ENCODE measurements at regions not wholly inside any gene's neighbourhood (a gene's known extent, or its start where the extent isn't known, plus 50 kb on each side); places are given as distances from the start of the nearest gene placed in this dataset.

GRCh38 chr17:6205033-6205432 lies 134.9 kb downstream of the WSCD1 start:
- H3K36me3 ChIP-seq (ENCODE audit: control insufficient read depth in 2 of 2, insufficient read depth in 2 of 2, low read length in 1 of 2), result no peaks in the 10 kb centered on the region
- no peak for TF ChIP-seq PML (IDR thresholded peaks at IDR 0.05; ENCODE audit: low read length)
- BruUV-seq (replicated peaks), result no TSS peak
- no peaks in the 10 kb centered on the region for H3K27me3 ChIP-seq (replicated peaks in 1 of 2; ENCODE audit: control insufficient read depth in 2 of 2, insufficient read depth in 2 of 2, low read length in 1 of 2)
- H4K20me1 ChIP-seq (ENCODE audit: control insufficient read depth, insufficient read depth), result no peaks in the 10 kb centered on the region
- no peak overlapping the region for H3K4me2 ChIP-seq (ENCODE audit: control insufficient read depth, insufficient read depth)
- no peak overlapping the region for H2AFZ ChIP-seq (ENCODE audit: control insufficient read depth, low read depth, low read length)
- ChIA-PET SMC1A (ENCODE audit: uncharacterized antibody, unreplicated experiment) (no interaction called here), CTCF (no interaction called here), RAD21 (ENCODE audit: unreplicated experiment) (no interaction called here), POLR2A (no interaction called here)
- no peaks in the 10 kb centered on the region for H3K9me3 ChIP-seq (replicated peaks; ENCODE audit: control insufficient read depth, insufficient read depth, low read length)
- no peak overlapping the region for H3K27ac ChIP-seq (ENCODE audit: control insufficient read depth, insufficient read depth)
- H3K9ac ChIP-seq (ENCODE audit: control insufficient read depth, insufficient read depth, low read length), result no peak overlapping the region
- H3K4me1 ChIP-seq (ENCODE audit: control insufficient read depth, insufficient read depth, low read length), result no peaks in the 10 kb centered on the region
- no peak for ATAC-seq
- DNase-seq (ENCODE audit: low read depth, low spot score), result no peak
- in situ Hi-C loops (cut with MboI), result no loop called here
- H3K4me3 ChIP-seq, result no peak overlapping the region
- no peaks in the 10 kb centered on the region for H3K79me2 ChIP-seq (ENCODE audit: control insufficient read depth, insufficient read depth, low read length)
- no peak for FAIRE-seq
- WGBS (ENCODE audit: insufficient coverage, insufficient replicate concordance, low lambda C conversion rate, missing lambda C conversion rate), result 3% methylated on average over 4 of the region's 4 CpGs
- intact Hi-C loops (cut with micrococcal nuclease; ENCODE audit: unreplicated experiment), result no loop called here

- Histone ChIP-seq H3K36me3 (ENCODE audit: control insufficient read depth in 2 of 2, insufficient read depth in 2 of 2, low read length in 1 of 2) (no peaks in the 10 kb centered on the region), H3K27ac (ENCODE audit: control insufficient read depth, insufficient read depth) (no peak overlapping the region), H2AFZ (ENCODE audit: control insufficient read depth, low read depth, low read length) (no peak overlapping the region), H3K4me1 (ENCODE audit: control insufficient read depth, insufficient read depth, low read length) (no peaks in the 10 kb centered on the region), H3K9me3 (replicated peaks; ENCODE audit: control insufficient read depth, insufficient read depth, low read length) (no peaks in the 10 kb centered on the region), H3K27me3 (replicated peaks in 1 of 2; ENCODE audit: control insufficient read depth in 2 of 2, insufficient read depth in 2 of 2, low read length in 1 of 2) (no peaks in the 10 kb centered on the region), H3K79me2 (ENCODE audit: control insufficient read depth, insufficient read depth, low read length) (no peaks in the 10 kb centered on the region), H3K4me3 (no peak overlapping the region), H4K20me1 (ENCODE audit: control insufficient read depth, insufficient read depth) (no peaks in the 10 kb centered on the region), H3K9ac (ENCODE audit: control insufficient read depth, insufficient read depth, low read length) (no peak overlapping the region), H3K4me2 (ENCODE audit: control insufficient read depth, insufficient read depth) (no peak overlapping the region)
- ChIA-PET POLR2A (no interaction called here), CTCF (no interaction called here), RAD21 (ENCODE audit: unreplicated experiment) (no interaction called here), SMC1A (ENCODE audit: uncharacterized antibody, unreplicated experiment) (no interaction called here)
- 29% methylated on average over 10 of the region's 10 CpGs for WGBS (ENCODE audit: insufficient coverage, insufficient replicate concordance, low lambda C conversion rate, missing lambda C conversion rate)
- DNase-seq (ENCODE audit: low read depth, low spot score) (no peak), FAIRE-seq (no peak), ATAC-seq (no peak)
- BruUV-seq (replicated peaks), result no TSS peak
- in situ Hi-C loops (cut with MboI) (no loop called here), intact Hi-C loops (cut with micrococcal nuclease; ENCODE audit: unreplicated experiment) (no loop called here)
- TF ChIP-seq EZH2 (IDR thresholded peaks at IDR 0.05; ENCODE audit: borderline replicate concordance, control insufficient read depth, low read depth, low read length) (no peak), IKZF2 (IDR thresholded peaks at IDR 0.05) (no peak), RAD51 (IDR thresholded peaks at IDR 0.05) (no peak), CTCF (IDR thresholded peaks at IDR 0.05 in 2 of 3, conservative IDR thresholded peaks at IDR 0.05 in 1 of 3; ENCODE audit: control insufficient read depth in 2 of 3, extremely low read depth in 1 of 3, insufficient read depth in 1 of 3, low read depth in 3 of 3, low read length in 3 of 3) (no peak)
Observed at GRCh38 chr17:6204203-6204722, 134.1 kb downstream of the WSCD1 start.
